Duodenal mucosa (tissue), 2 donors: ENCODE measurements at regions not wholly inside any gene's neighbourhood (a gene's known extent, or its start where the extent isn't known, plus 50 kb on each side); places are given as distances from the start of the nearest gene placed in this dataset.

ENCODE experiments used
- H3K27ac ChIP-seq: one replicate; pipeline ENCODE4 v1.7.0; 2013; ENCODE audit warnings: low read depth, low read length
- H3K27me3 ChIP-seq, 2 donors: one replicate each; pipeline ENCODE4 v1.7.0; 2013; ENCODE audit warnings: low read length in 2 of 2, control low read depth in 1 of 2; ENCODE audit not compliant: insufficient read depth in 2 of 2, control insufficient read depth in 1 of 2
- H3K36me3 ChIP-seq, 2 donors: one replicate each; pipeline ENCODE4 v1.7.0; 2013; ENCODE audit warnings: low read length in 2 of 2, control low read depth in 1 of 2; ENCODE audit not compliant: insufficient read depth in 2 of 2, control insufficient read depth in 1 of 2
- H3K4me1 ChIP-seq, 2 donors: one replicate each; pipeline ENCODE4 v1.7.0; 2013; ENCODE audit warnings: low read length in 2 of 2, control low read depth in 1 of 2; ENCODE audit not compliant: insufficient read depth in 2 of 2, control insufficient read depth in 1 of 2
- H3K4me3 ChIP-seq, 2 donors: one replicate each; pipeline ENCODE4 v1.7.0; 2013; ENCODE audit warnings: low read length in 2 of 2, low read depth in 1 of 2
- H3K9ac ChIP-seq, 2 donors: one replicate each; pipeline ENCODE4 v1.7.0; 2013; ENCODE audit warnings: low read length in 2 of 2, low read depth in 1 of 2
- H3K9me3 ChIP-seq, 2 donors: one replicate each; pipeline ENCODE4 v1.7.0; 2013; ENCODE audit warnings: low read length in 2 of 2, control low read depth in 1 of 2; ENCODE audit not compliant: control insufficient read depth in 1 of 2

GRCh38 chr5:167271511-167271910 is 1019.9 kb upstream of the WWC1 start:
- Histone ChIP-seq H3K9me3 (no peaks in the 10 kb centered on the region), H3K27me3 (no peaks in the 10 kb centered on the region), H3K9ac (no peak overlapping the region), H3K36me3 (no peaks in the 10 kb centered on the region), H3K27ac (no peak overlapping the region), H3K4me1 (no peaks in the 10 kb centered on the region), H3K4me3 (no peak overlapping the region)

- Histone ChIP-seq H3K4me1 (no peaks in the 10 kb centered on the region), H3K9me3 (no peaks in the 10 kb centered on the region), H3K27me3 (no peaks in the 10 kb centered on the region), H3K36me3 (no peaks in the 10 kb centered on the region), H3K9ac (no peak overlapping the region), H3K4me3 (no peak overlapping the region), H3K27ac (no peak overlapping the region)
Measured at GRCh38 chr5:167280111-167280510, 1011.3 kb upstream of the WWC1 start.

- Histone ChIP-seq H3K4me3 (no peak overlapping the region), H3K9ac (no peak overlapping the region), H3K27ac (no peak overlapping the region), H3K9me3 (no peaks in the 10 kb centered on the region), H3K4me1 (no peaks in the 10 kb centered on the region), H3K27me3 (no peaks in the 10 kb centered on the region), H3K36me3 (no peaks in the 10 kb centered on the region)
Measured at GRCh38 chr5:167281925-167282324, 1009.5 kb upstream of the WWC1 start.

- no peaks in the 10 kb centered on the region for H3K4me1 ChIP-seq
- no peak overlapping the region for H3K4me3 ChIP-seq
- no peaks in the 10 kb centered on the region for H3K27me3 ChIP-seq
- no peak overlapping the region for H3K27ac ChIP-seq
- no peaks in the 10 kb centered on the region for H3K36me3 ChIP-seq
- no peak overlapping the region for H3K9ac ChIP-seq
- no peaks in the 10 kb centered on the region for H3K9me3 ChIP-seq
Measured at GRCh38 chr5:167283691-167284090, 1007.8 kb upstream of the WWC1 start.

- H3K4me3 ChIP-seq: no peak overlapping the region
- H3K4me1 ChIP-seq: no peaks in the 10 kb centered on the region
- H3K9ac ChIP-seq: no peak overlapping the region
- no peaks in the 10 kb centered on the region for H3K36me3 ChIP-seq
- H3K9me3 ChIP-seq: no peaks in the 10 kb centered on the region
- H3K27me3 ChIP-seq: no peaks in the 10 kb centered on the region
- H3K27ac ChIP-seq: no peak overlapping the region
Measured at GRCh38 chr5:167284222-167284890, 1007.1 kb upstream of the WWC1 start.

- Histone ChIP-seq H3K36me3 (no peaks in the 10 kb centered on the region), H3K4me3 (no peak overlapping the region), H3K27ac (no peak overlapping the region), H3K4me1 (no peaks in the 10 kb centered on the region), H3K9me3 (no peaks in the 10 kb centered on the region), H3K27me3 (no peaks in the 10 kb centered on the region), H3K9ac (no peak overlapping the region)
Measured at GRCh38 chr5:167285591-167285990, 1005.9 kb upstream of the WWC1 start.

- Histone ChIP-seq H3K27me3 (no peaks in the 10 kb centered on the region), H3K9me3 (no peaks in the 10 kb centered on the region), H3K9ac (no peak overlapping the region), H3K4me3 (no peak overlapping the region), H3K27ac (no peak overlapping the region), H3K4me1 (no peaks in the 10 kb centered on the region), H3K36me3 (no peaks in the 10 kb centered on the region)
Measured at GRCh38 chr5:167286891-167287290, 1004.6 kb upstream of the WWC1 start.

- Histone ChIP-seq H3K4me1 (peaks cover 6 to 13% of the 10 kb centered on the region in 2 donors), H3K27me3 (no peaks in the 10 kb centered on the region), H3K4me3 (no peak overlapping the region), H3K9ac (no peak overlapping the region), H3K9me3 (no peaks in the 10 kb centered on the region), H3K27ac (no peak overlapping the region), H3K36me3 (no peaks in the 10 kb centered on the region)
Measured at GRCh38 chr5:167290478-167290877, 1001.0 kb upstream of the WWC1 start.

GRCh38 chr5:167294882-167295680 is 996.4 kb upstream of the WWC1 start:
- H3K27me3 ChIP-seq: no peaks in the 10 kb centered on the region
- no peak overlapping the region for H3K27ac ChIP-seq
- no peaks in the 10 kb centered on the region for H3K36me3 ChIP-seq
- no peak overlapping the region for H3K4me3 ChIP-seq
- H3K9me3 ChIP-seq: no peaks in the 10 kb centered on the region
- H3K9ac ChIP-seq: no peak overlapping the region
- peaks cover 9 to 24% of the 10 kb centered on the region in 2 donors for H3K4me1 ChIP-seq

- H3K4me1 ChIP-seq: peaks cover 9 to 24% of the 10 kb centered on the region in 2 donors
- H3K9me3 ChIP-seq: no peaks in the 10 kb centered on the region
- H3K9ac ChIP-seq: no peak overlapping the region
- H3K27ac ChIP-seq: no peak overlapping the region
- H3K27me3 ChIP-seq: no peaks in the 10 kb centered on the region
- H3K36me3 ChIP-seq: no peaks in the 10 kb centered on the region
- no peak overlapping the region for H3K4me3 ChIP-seq
Measured at GRCh38 chr5:167295681-167296005, 995.8 kb upstream of the WWC1 start.
